ENCODE measurements at regions not wholly inside any gene's neighbourhood (a gene's known extent, or its start where the extent isn't known, plus 50 kb on each side); places are given as distances from the start of the nearest gene placed in this dataset.
"Not testable (repeated sequence)": the region's sequence is repeated elsewhere in the genome, so short reads cannot be mapped to it uniquely, and the experiment has no call there.

GRCh38 chr6:147651-148050 lies 144.6 kb upstream of the DUSP22 start:
- H3K9me3 ChIP-seq; H3K4me1 ChIP-seq (ENCODE audit: control insufficient read depth in 1 of 2, extremely low read depth in 1 of 2, insufficient read depth in 2 of 2, low read length in 2 of 2); ATAC-seq (replicated peaks in 1 of 4); H3K36me3 ChIP-seq (ENCODE audit: control insufficient read depth in 2 of 2, extremely low read depth in 1 of 2, insufficient read depth in 1 of 2, low read length in 1 of 2); CTCF ChIA-PET; H3K27me3 ChIP-seq (replicated peaks in 1 of 2; ENCODE audit: control insufficient read depth in 2 of 2, extremely low read depth in 1 of 2, insufficient read depth in 2 of 2, low read length in 1 of 2); H3K4me1 Mint-ChIP-seq; H3K27ac ChIP-seq (ENCODE audit: low read length); H3K36me3 Mint-ChIP-seq; H3K27ac Mint-ChIP-seq; H3K4me3 Mint-ChIP-seq; DNase-seq; H3K9me3 Mint-ChIP-seq; H3K4me3 ChIP-seq (ENCODE audit: control insufficient read depth in 1 of 2, extremely low read depth in 1 of 2, low read length in 1 of 2); POLR2A ChIA-PET; H3K27me3 Mint-ChIP-seq: not testable (repeated sequence)
- WGBS (ENCODE audit: insufficient coverage), result 85% methylated on average over 5 of the region's 5 CpGs

- H3K9me3 ChIP-seq; H3K4me1 Mint-ChIP-seq; H3K27me3 ChIP-seq (replicated peaks in 1 of 2; ENCODE audit: control insufficient read depth in 2 of 2, extremely low read depth in 1 of 2, insufficient read depth in 2 of 2, low read length in 1 of 2); H3K4me3 ChIP-seq (ENCODE audit: control insufficient read depth in 1 of 2, extremely low read depth in 1 of 2, low read length in 1 of 2); H3K27me3 Mint-ChIP-seq; CTCF ChIA-PET; H3K36me3 ChIP-seq (ENCODE audit: control insufficient read depth in 2 of 2, extremely low read depth in 1 of 2, insufficient read depth in 1 of 2, low read length in 1 of 2); H3K36me3 Mint-ChIP-seq; POLR2A ChIA-PET; H3K4me3 Mint-ChIP-seq; H3K9me3 Mint-ChIP-seq; H3K27ac Mint-ChIP-seq; H3K27ac ChIP-seq (ENCODE audit: low read length); H3K4me1 ChIP-seq (ENCODE audit: control insufficient read depth in 1 of 2, extremely low read depth in 1 of 2, insufficient read depth in 2 of 2, low read length in 2 of 2): not testable (repeated sequence)
- WGBS (ENCODE audit: insufficient coverage), result 88% methylated on average over 59 of the region's 61 CpGs
- peak in 33 of 35 experiments; percentile 18 to 68 (median 45) for DNase-seq
- ATAC-seq (replicated peaks in 1 of 4), result peak in 3 of 4 experiments; percentile 34 to 38 (median 35)
These were observed 144.0 kb upstream of the DUSP22 start for GRCh38 chr6:148051-148984.

- H3K4me1 Mint-ChIP-seq; DNase-seq; H3K9me3 Mint-ChIP-seq; H3K9me3 ChIP-seq; CTCF ChIA-PET; H3K36me3 ChIP-seq (ENCODE audit: control insufficient read depth in 2 of 2, extremely low read depth in 1 of 2, insufficient read depth in 1 of 2, low read length in 1 of 2); H3K27me3 ChIP-seq (replicated peaks in 1 of 2; ENCODE audit: control insufficient read depth in 2 of 2, extremely low read depth in 1 of 2, insufficient read depth in 2 of 2, low read length in 1 of 2); H3K4me3 ChIP-seq (ENCODE audit: control insufficient read depth in 1 of 2, extremely low read depth in 1 of 2, low read length in 1 of 2); H3K36me3 Mint-ChIP-seq; H3K4me1 ChIP-seq (ENCODE audit: control insufficient read depth in 1 of 2, extremely low read depth in 1 of 2, insufficient read depth in 2 of 2, low read length in 2 of 2); H3K4me3 Mint-ChIP-seq; ATAC-seq (replicated peaks in 1 of 4); H3K27ac Mint-ChIP-seq; POLR2A ChIA-PET; H3K27ac ChIP-seq (ENCODE audit: low read length): not testable (repeated sequence)
- H3K27me3 Mint-ChIP-seq, result peaks cover 10 to 17% of the 10 kb centered on the region in 2 donors
- WGBS (ENCODE audit: insufficient coverage), result no CpG with 5 or more reads among the region's 1 CpG
These were observed 142.1 kb upstream of the DUSP22 start for GRCh38 chr6:150147-150546.

- H3K9me3 ChIP-seq; H3K4me1 Mint-ChIP-seq; H3K36me3 Mint-ChIP-seq; H3K27ac ChIP-seq (ENCODE audit: low read length); ATAC-seq (replicated peaks in 1 of 4); DNase-seq; H3K4me1 ChIP-seq (ENCODE audit: control insufficient read depth in 1 of 2, extremely low read depth in 1 of 2, insufficient read depth in 2 of 2, low read length in 2 of 2); H3K4me3 Mint-ChIP-seq; H3K4me3 ChIP-seq (ENCODE audit: control insufficient read depth in 1 of 2, extremely low read depth in 1 of 2, low read length in 1 of 2); POLR2A ChIA-PET; CTCF ChIA-PET; H3K36me3 ChIP-seq (ENCODE audit: control insufficient read depth in 2 of 2, extremely low read depth in 1 of 2, insufficient read depth in 1 of 2, low read length in 1 of 2); H3K27ac Mint-ChIP-seq; H3K9me3 Mint-ChIP-seq: not testable (repeated sequence)
- 83% methylated on average over 1 of the region's 3 CpGs for WGBS (ENCODE audit: insufficient coverage)
- H3K27me3 Mint-ChIP-seq, result peaks cover 21 to 33% of the 10 kb centered on the region in 2 donors
- H3K27me3 ChIP-seq (replicated peaks in 1 of 2; ENCODE audit: control insufficient read depth in 2 of 2, extremely low read depth in 1 of 2, insufficient read depth in 2 of 2, low read length in 1 of 2), result peaks cover 0 to 16% of the 10 kb centered on the region in 2 experiments
These were observed 139.9 kb upstream of the DUSP22 start for GRCh38 chr6:152436-152835.

- H3K36me3 Mint-ChIP-seq; H3K4me1 Mint-ChIP-seq; H3K4me3 Mint-ChIP-seq; H3K4me1 ChIP-seq (ENCODE audit: control insufficient read depth in 1 of 2, extremely low read depth in 1 of 2, insufficient read depth in 2 of 2, low read length in 2 of 2); DNase-seq; POLR2A ChIA-PET; H3K4me3 ChIP-seq (ENCODE audit: control insufficient read depth in 1 of 2, extremely low read depth in 1 of 2, low read length in 1 of 2); CTCF ChIA-PET; H3K27ac Mint-ChIP-seq; H3K9me3 ChIP-seq; H3K36me3 ChIP-seq (ENCODE audit: control insufficient read depth in 2 of 2, extremely low read depth in 1 of 2, insufficient read depth in 1 of 2, low read length in 1 of 2); H3K9me3 Mint-ChIP-seq; H3K27ac ChIP-seq (ENCODE audit: low read length); ATAC-seq (replicated peaks in 1 of 4): not testable (repeated sequence)
- H3K27me3 Mint-ChIP-seq, result peaks cover 21 to 36% of the 10 kb centered on the region in 2 donors
- no CpG with 5 or more reads among the region's 2 CpGs for WGBS (ENCODE audit: insufficient coverage)
- H3K27me3 ChIP-seq (replicated peaks in 1 of 2; ENCODE audit: control insufficient read depth in 2 of 2, extremely low read depth in 1 of 2, insufficient read depth in 2 of 2, low read length in 1 of 2), result peaks cover 0 to 20% of the 10 kb centered on the region in 2 experiments
These were observed 139.3 kb upstream of the DUSP22 start for GRCh38 chr6:153026-153425.

- H3K4me3 Mint-ChIP-seq; H3K27ac Mint-ChIP-seq; H3K27ac ChIP-seq (ENCODE audit: low read length); H3K36me3 ChIP-seq (ENCODE audit: control insufficient read depth in 2 of 2, extremely low read depth in 1 of 2, insufficient read depth in 1 of 2, low read length in 1 of 2); H3K4me1 ChIP-seq (ENCODE audit: control insufficient read depth in 1 of 2, extremely low read depth in 1 of 2, insufficient read depth in 2 of 2, low read length in 2 of 2); ATAC-seq (replicated peaks in 1 of 4); DNase-seq; H3K9me3 ChIP-seq; H3K4me1 Mint-ChIP-seq; H3K9me3 Mint-ChIP-seq; H3K36me3 Mint-ChIP-seq; H3K4me3 ChIP-seq (ENCODE audit: control insufficient read depth in 1 of 2, extremely low read depth in 1 of 2, low read length in 1 of 2); POLR2A ChIA-PET: not testable (repeated sequence)
- peaks cover 0 to 23% of the 10 kb centered on the region in 2 experiments for H3K27me3 ChIP-seq (replicated peaks in 1 of 2; ENCODE audit: control insufficient read depth in 2 of 2, extremely low read depth in 1 of 2, insufficient read depth in 2 of 2, low read length in 1 of 2)
- no CpG with 5 or more reads among the region's 3 CpGs for WGBS (ENCODE audit: insufficient coverage)
- CTCF ChIA-PET, result interaction anchor here in 1 of 2 donors (0.6 kb wide), 1 partner anchor 231 kb away, joined by 3 read pairs; no protein-coding TSS in a partner anchor
- peaks cover 21 to 45% of the 10 kb centered on the region in 2 donors for H3K27me3 Mint-ChIP-seq
These were observed 138.4 kb upstream of the DUSP22 start for GRCh38 chr6:153867-154266.

Measured in T-cell (primary cell).